Progenitor cell of endocrine pancreas (in vitro differentiated cells): ENCODE measurements at regions not wholly inside any gene's neighbourhood (a gene's known extent, or its start where the extent isn't known, plus 50 kb on each side); places are given as distances from the start of the nearest gene placed in this dataset.
A peak's percentile ranks its signal among the peaks of the same experiment; 100 is the strongest.
"Not testable (repeated sequence)": the region's sequence is repeated elsewhere in the genome, so short reads cannot be mapped to it uniquely, and the experiment has no call there.

ENCODE experiments used
- DNase-seq: peaks from one replicate; pipeline ENCODE4 v3.0.0; 2021; ENCODE audit warnings: low spot score; ENCODE audit not compliant: unreplicated experiment
- H3K27ac Mint-ChIP-seq: 2 replicates; pipeline ENCODE4 v1.8.0; 2021; ENCODE audit warnings: mild to moderate bottlenecking, moderate library complexity, mixed read lengths
- H3K27me3 Mint-ChIP-seq: 2 replicates; pipeline ENCODE4 v1.8.0; 2021; ENCODE audit warnings: mixed read lengths
- H3K36me3 Mint-ChIP-seq: 2 replicates; pipeline ENCODE4 v1.8.0; 2022; ENCODE audit warnings: mixed read lengths; ENCODE audit not compliant: insufficient read depth
- H3K4me1 Mint-ChIP-seq: 2 replicates; pipeline ENCODE4 v1.8.0; 2021; ENCODE audit warnings: low read depth, mixed read lengths
- H3K4me3 Mint-ChIP-seq: 2 replicates; pipeline ENCODE4 v1.8.0; 2021; ENCODE audit warnings: low read depth, mild to moderate bottlenecking, moderate library complexity, mixed read lengths
- H3K9me3 Mint-ChIP-seq: 2 replicates; pipeline ENCODE4 v1.8.0; 2021; ENCODE audit warnings: low read depth, mixed read lengths
- TF ChIP-seq, protein P1 (sequence below): fragments of 200-600 bp; sonication (generic); IDR thresholded peaks from one replicate; pipeline ENCODE4 v1.5.0; 2021; ENCODE audit warnings: antibody characterized with exemption, mild to moderate bottlenecking; ENCODE audit not compliant: unreplicated experiment

- DNase-seq: no peak
- H3K4me3 Mint-ChIP-seq: no peak overlapping the region
- H3K36me3 Mint-ChIP-seq: no peaks in the 10 kb centered on the region
- H3K27ac Mint-ChIP-seq: peak overlapping the region; percentile 41
- TF ChIP-seq, protein P1, sequence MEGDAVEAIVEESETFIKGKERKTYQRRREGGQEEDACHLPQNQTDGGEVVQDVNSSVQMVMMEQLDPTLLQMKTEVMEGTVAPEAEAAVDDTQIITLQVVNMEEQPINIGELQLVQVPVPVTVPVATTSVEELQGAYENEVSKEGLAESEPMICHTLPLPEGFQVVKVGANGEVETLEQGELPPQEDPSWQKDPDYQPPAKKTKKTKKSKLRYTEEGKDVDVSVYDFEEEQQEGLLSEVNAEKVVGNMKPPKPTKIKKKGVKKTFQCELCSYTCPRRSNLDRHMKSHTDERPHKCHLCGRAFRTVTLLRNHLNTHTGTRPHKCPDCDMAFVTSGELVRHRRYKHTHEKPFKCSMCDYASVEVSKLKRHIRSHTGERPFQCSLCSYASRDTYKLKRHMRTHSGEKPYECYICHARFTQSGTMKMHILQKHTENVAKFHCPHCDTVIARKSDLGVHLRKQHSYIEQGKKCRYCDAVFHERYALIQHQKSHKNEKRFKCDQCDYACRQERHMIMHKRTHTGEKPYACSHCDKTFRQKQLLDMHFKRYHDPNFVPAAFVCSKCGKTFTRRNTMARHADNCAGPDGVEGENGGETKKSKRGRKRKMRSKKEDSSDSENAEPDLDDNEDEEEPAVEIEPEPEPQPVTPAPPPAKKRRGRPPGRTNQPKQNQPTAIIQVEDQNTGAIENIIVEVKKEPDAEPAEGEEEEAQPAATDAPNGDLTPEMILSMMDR: peak; percentile 49
- H3K9me3 Mint-ChIP-seq: peaks cover 10% of the 10 kb centered on the region
- H3K27me3 Mint-ChIP-seq: peaks cover 12% of the 10 kb centered on the region
- peaks cover 4% of the 10 kb centered on the region for H3K4me1 Mint-ChIP-seq
Observed at GRCh38 chr7:67637023-67637358, 640.4 kb downstream of the TYW1 start.

GRCh38 chr7:67642542-67642941 lies 645.9 kb downstream of the TYW1 start:
- DNase-seq, H3K36me3 Mint-ChIP-seq, H3K4me1 Mint-ChIP-seq, H3K27ac Mint-ChIP-seq, H3K4me3 Mint-ChIP-seq, H3K9me3 Mint-ChIP-seq: not testable (repeated sequence)
- peaks cover 11% of the 10 kb centered on the region for H3K27me3 Mint-ChIP-seq

- TF ChIP-seq, protein P1: no peak
- peaks cover 8% of the 10 kb centered on the region for H3K9me3 Mint-ChIP-seq
Observed at GRCh38 chr7:67644151-67644550, 647.5 kb downstream of the TYW1 start.

DNA sequence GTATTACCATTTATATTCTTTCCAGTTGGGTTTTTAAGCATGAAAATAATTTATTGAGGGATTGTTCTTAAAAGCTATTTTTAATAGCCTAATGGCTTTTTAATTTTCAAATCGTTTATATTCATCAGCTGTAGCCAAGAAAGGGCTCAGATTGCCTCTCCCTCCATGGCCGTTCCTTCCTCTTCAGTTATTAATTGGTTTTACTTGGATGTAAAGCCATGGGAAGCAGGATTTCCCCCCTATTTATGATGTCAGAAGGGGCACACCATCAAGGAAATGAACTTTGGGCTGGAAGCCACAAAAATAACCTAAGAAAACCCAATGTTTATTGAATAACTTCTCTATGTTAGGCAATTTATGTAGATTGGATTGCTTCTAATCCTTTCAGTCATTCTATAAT lies 656.3 kb downstream of the TYW1 start:
- no peaks in the 10 kb centered on the region for H3K9me3 Mint-ChIP-seq
- H3K27me3 Mint-ChIP-seq: peaks cover 3% of the 10 kb centered on the region

More at GRCh38 chr7:67644151-67644550, 647.5 kb downstream of the TYW1 start:
- no peak overlapping the region for H3K4me3 Mint-ChIP-seq
- no peaks in the 10 kb centered on the region for H3K36me3 Mint-ChIP-seq
- peaks cover 3% of the 10 kb centered on the region for H3K4me1 Mint-ChIP-seq
- H3K27ac Mint-ChIP-seq: no peak overlapping the region
- DNase-seq: no peak
- peaks cover 11% of the 10 kb centered on the region for H3K27me3 Mint-ChIP-seq

GRCh38 chr7:67653856-67654454 lies 657.3 kb downstream of the TYW1 start:
- H3K27me3 Mint-ChIP-seq: peaks cover 3% of the 10 kb centered on the region
- H3K4me1 Mint-ChIP-seq: peaks cover 2% of the 10 kb centered on the region
- TF ChIP-seq, protein P1: no peak
- no peak overlapping the region for H3K27ac Mint-ChIP-seq
- H3K4me3 Mint-ChIP-seq: no peak overlapping the region
- no peak for DNase-seq
- H3K9me3 Mint-ChIP-seq: no peaks in the 10 kb centered on the region
- H3K36me3 Mint-ChIP-seq: no peaks in the 10 kb centered on the region

More for the DNA sequence above, 656.3 kb downstream of the TYW1 start:
- no peak for DNase-seq
- H3K4me3 Mint-ChIP-seq: no peak overlapping the region
- H3K36me3 Mint-ChIP-seq: no peaks in the 10 kb centered on the region
- no peak overlapping the region for H3K27ac Mint-ChIP-seq
- peaks cover 2% of the 10 kb centered on the region for H3K4me1 Mint-ChIP-seq
- TF ChIP-seq, protein P1: no peak

DNA sequence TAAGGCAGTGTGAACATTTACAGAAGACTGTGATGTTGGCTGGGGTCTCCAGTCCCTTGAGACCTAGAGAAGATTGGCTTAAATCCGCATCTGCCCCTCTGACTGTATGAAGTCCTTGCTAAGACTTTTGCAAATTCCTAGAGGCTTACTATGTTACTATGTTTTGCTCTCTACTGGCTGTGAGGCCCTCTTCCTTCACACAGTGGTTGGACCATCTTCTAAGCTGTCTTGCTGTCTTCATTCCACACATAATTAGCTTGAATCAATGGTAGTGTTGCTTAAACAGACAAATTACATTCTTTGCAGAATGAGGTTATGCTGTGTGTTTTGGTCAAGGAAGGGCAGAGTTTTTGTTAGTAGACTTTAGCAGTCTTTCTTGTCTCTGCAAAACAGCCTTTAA lies 658.0 kb downstream of the TYW1 start:
- H3K27ac Mint-ChIP-seq: no peak overlapping the region
- no peaks in the 10 kb centered on the region for H3K9me3 Mint-ChIP-seq

More for the DNA sequence above, 658.0 kb downstream of the TYW1 start:
- H3K27me3 Mint-ChIP-seq: peaks cover 3% of the 10 kb centered on the region
- no peak overlapping the region for H3K4me3 Mint-ChIP-seq
- H3K36me3 Mint-ChIP-seq: no peaks in the 10 kb centered on the region
- H3K4me1 Mint-ChIP-seq: peaks cover 2% of the 10 kb centered on the region
- TF ChIP-seq, protein P1: no peak
- no peak for DNase-seq
